Astrocyte of the cerebellum (primary cell): ENCODE measurements at regions not wholly inside any gene's neighbourhood (a gene's known extent, or its start where the extent isn't known, plus 50 kb on each side); places are given as distances from the start of the nearest gene placed in this dataset.

Experiments used
- DNase-seq: peaks from one replicate; pipeline ENCODE4 v3.0.0-alpha.2; 2011; ENCODE audit warnings: low read depth
- H3K4me3 ChIP-seq: 2 replicates; pipeline ENCODE4 v1.5.1; 2011; ENCODE audit warnings: mild to moderate bottlenecking, low read depth, low read length, moderate library complexity
- CTCF ChIP-seq: IDR thresholded peaks from 2 replicates; pipeline ENCODE4 v1.5.1; 2012; ENCODE audit warnings: low read length, low read depth, moderate library complexity, mild to moderate bottlenecking; ENCODE audit errors: missing control alignments
- in situ Hi-C: cut with HindIII; loops from 2 replicates; pipeline ENCODE4 v1.10.0; 2017; ENCODE audit warnings: low sequenced_read_pairs

- in situ Hi-C loops: no loop called here
- DNase-seq: no peak
- no peak for TF ChIP-seq CTCF
- no peak overlapping the region for H3K4me3 ChIP-seq
These were observed 120.7 kb upstream of the RIOK3 start for GRCh38 chr18:23332356-23332755.

GRCh38 chr18:23333827-23334226 is 119.3 kb upstream of the RIOK3 start:
- no peak for TF ChIP-seq CTCF
- DNase-seq: no peak
- no peak overlapping the region for H3K4me3 ChIP-seq
- in situ Hi-C loops: no loop called here

- in situ Hi-C loops: no loop called here
- H3K4me3 ChIP-seq: no peak overlapping the region
- TF ChIP-seq CTCF: no peak
- no peak for DNase-seq
These were observed 118.5 kb upstream of the RIOK3 start for GRCh38 chr18:23334569-23334968.

- no peak for TF ChIP-seq CTCF
- H3K4me3 ChIP-seq: no peak overlapping the region
- in situ Hi-C loops: no loop called here
- DNase-seq: no peak
These were observed 117.0 kb upstream of the RIOK3 start for GRCh38 chr18:23336101-23336500.

GRCh38 chr18:23337599-23338444 is 115.3 kb upstream of the RIOK3 start:
- no peak overlapping the region for H3K4me3 ChIP-seq
- DNase-seq: peak; percentile 55
- in situ Hi-C loops: no loop called here
- TF ChIP-seq CTCF: peak; percentile 11

GRCh38 chr18:23340661-23341060 is 112.4 kb upstream of the RIOK3 start:
- no peak for TF ChIP-seq CTCF
- DNase-seq: no peak
- no peak overlapping the region for H3K4me3 ChIP-seq
- in situ Hi-C loops: no loop called here
